ENCODE measurements at regions not wholly inside any gene's neighbourhood (a gene's known extent, or its start where the extent isn't known, plus 50 kb on each side); places are given as distances from the start of the nearest gene placed in this dataset.

DNA sequence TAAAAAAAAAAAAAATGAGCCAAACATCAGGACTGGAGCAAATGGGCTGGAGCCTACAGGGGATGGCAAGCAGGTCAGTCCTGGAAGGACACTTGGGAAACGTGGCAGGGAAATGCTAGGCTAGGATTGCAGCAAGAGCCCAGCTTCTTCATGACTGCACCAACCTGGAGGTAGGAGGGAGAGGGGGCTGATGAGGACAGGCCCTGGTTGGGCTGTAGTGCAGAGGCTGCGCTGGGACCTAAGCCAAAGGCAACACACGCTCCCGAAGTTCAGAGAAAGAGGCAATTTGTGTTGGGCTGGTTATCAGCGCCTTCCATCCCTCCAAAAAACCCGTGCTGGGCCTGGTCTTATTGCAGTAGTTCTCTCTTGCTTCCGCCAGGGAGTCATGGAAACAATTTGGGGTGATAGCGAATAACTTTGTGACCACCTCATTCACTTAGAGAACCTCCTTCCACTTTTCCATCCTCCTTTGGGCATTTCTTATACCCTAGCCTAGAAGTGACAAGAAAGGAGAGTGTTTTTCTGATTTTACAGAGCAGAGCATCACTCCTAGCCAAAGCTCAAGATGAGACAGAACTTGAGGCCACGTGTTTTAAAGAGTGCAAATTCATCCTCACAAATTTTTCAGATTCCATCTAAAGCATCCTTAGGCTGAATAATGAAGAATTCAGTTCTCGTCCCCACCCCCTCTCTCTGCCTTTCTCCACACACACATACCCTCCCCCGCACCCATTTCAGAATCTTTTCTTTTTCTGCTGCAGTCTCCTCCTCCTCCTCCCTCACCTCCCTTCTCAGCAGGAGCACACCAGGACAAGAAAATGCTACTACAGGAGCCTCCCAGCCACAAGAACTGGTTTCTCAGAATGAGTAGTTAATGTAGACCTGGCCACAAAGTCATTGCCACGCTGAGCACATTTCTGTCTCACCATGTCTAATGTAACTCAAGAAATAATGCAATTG, 61.3 kb upstream of the CALM2 start:
- peak overlapping the region; percentile 45 for H2AFZ ChIP-seq (replicated peaks; ENCODE audit: low read length, poor library complexity)
- peak overlapping the region; percentile 85 for H2BK120ac ChIP-seq (ENCODE audit: low read depth, low read length)
- H3K79me1 ChIP-seq (ENCODE audit: low read depth in 1 of 2, low read length in 2 of 2): 0 out of 4 replicates have a peak, but pooled peaks cover 0 to 6% of the 10 kb centered on the region in 2 experiments
- no peak for TF ChIP-seq BHLHE40 (IDR thresholded peaks at IDR 0.05; ENCODE audit: low read depth, low read length)
- no peak for TF ChIP-seq MAFK (IDR thresholded peaks at IDR 0.05; ENCODE audit: low read depth, low read length)
- TF ChIP-seq NFE2L2 (IDR thresholded peaks at IDR 0.05; ENCODE audit: low read depth, low read length): no peak
- no peak for TF ChIP-seq MAZ (IDR thresholded peaks at IDR 0.05; ENCODE audit: borderline replicate concordance, low read depth, low read length)
- TF ChIP-seq RFX5 (IDR thresholded peaks at IDR 0.05; ENCODE audit: low read depth, low read length): no peak
- no peak for TF ChIP-seq RAD21 (IDR thresholded peaks at IDR 0.05; ENCODE audit: low read length)
- TF ChIP-seq MXI1 (IDR thresholded peaks at IDR 0.05; ENCODE audit: borderline replicate concordance, low read depth, low read length): no peak
- TF ChIP-seq CHD1 (IDR thresholded peaks at IDR 0.05; ENCODE audit: low read depth, low read length): no peak
- no peak for TF ChIP-seq FOS (IDR thresholded peaks at IDR 0.05; ENCODE audit: low read depth, low read length)
- 92% methylated on average over 2 of the region's 12 CpGs; no CpG with 5 or more reads in 1 of the 2 experiments for whole genome bisulfite sequencing, 2 experiments (ENCODE audit: extremely low coverage in 2 of 2, insufficient read length in 1 of 2)
- peak overlapping the region; percentile 84 for H2AK5ac ChIP-seq (ENCODE audit: low read depth, low read length)
- no peak overlapping the region for H3K9ac ChIP-seq (ENCODE audit: low read depth, low read length)
- intact Hi-C loops (cut with micrococcal nuclease): no loop called here
- no peak overlapping the region for H2AK9ac ChIP-seq (replicated peaks; ENCODE audit: low read depth, low read length, poor library complexity)
- BruUV-seq (replicated peaks): no TSS peak
- no peaks in the 10 kb centered on the region for H4K20me1 ChIP-seq (ENCODE audit: insufficient read depth, low read length)
- H4K5ac ChIP-seq (ENCODE audit: low read depth, low read length): peak overlapping the region; percentile 12; the same call in 1 of the 2 replicates
- dilution Hi-C loops (cut with HindIII; ENCODE audit: low sequenced_read_pairs, unreplicated experiment): no loop called here
- no peaks in the 10 kb centered on the region for H3K9me3 ChIP-seq (ENCODE audit: control insufficient read depth, insufficient read depth, low read length)
- no peak overlapping the region for H2BK5ac ChIP-seq (ENCODE audit: low read depth, low read length, poor library complexity, severe bottlenecking)
- ATAC-seq (ENCODE audit: low read depth) (peak; percentile 60), DNase-seq (peak; percentile 47)
- H3K27me3 ChIP-seq (ENCODE audit: control insufficient read depth, insufficient read depth, low read length): no peaks in the 10 kb centered on the region
- H3K4me3 ChIP-seq (ENCODE audit: insufficient read depth, low read depth, low read length): no peak overlapping the region
- H3K23ac ChIP-seq (ENCODE audit: low read depth, low read length): peak overlapping the region; percentile 68; the same call in 1 of the 2 replicates
- 0 out of 2 replicates have a peak overlapping the region, but pooled peaks have one; percentile 9 for H3K27ac ChIP-seq (ENCODE audit: insufficient read depth, low read length)
- ChIA-PET CTCF (interaction anchor here (1.3 to 1.5 kb wide), 2 partner anchors 11 to 12 kb away, joined by 3 to 4 read pairs; no protein-coding TSS in a partner anchor), POLR2A (ENCODE audit: unreplicated experiment) (no interaction called here)
- peak overlapping the region; percentile 25 for H3K18ac ChIP-seq (ENCODE audit: low read depth, low read length)
- peak overlapping the region; percentile 87; the same call in 2 of the 3 replicates for H2BK15ac ChIP-seq (ENCODE audit: low read depth, low read length)
- H3K4me1 ChIP-seq (ENCODE audit: control insufficient read depth, insufficient read depth, low read length): peaks cover 16% of the 10 kb centered on the region
- peaks cover 14% of the 10 kb centered on the region; the same call in 1 of the 2 replicates for H3K9me1 ChIP-seq (ENCODE audit: insufficient read depth, low read length)
- no peak overlapping the region for H3K4me2 ChIP-seq (ENCODE audit: low read depth, low read length)
- H3K36me3 ChIP-seq (ENCODE audit: control insufficient read depth, insufficient read depth, low read length): no peaks in the 10 kb centered on the region
- H3K4ac ChIP-seq (ENCODE audit: low read depth, low read length): peak overlapping the region; percentile 81
- H4K8ac ChIP-seq (ENCODE audit: low read depth in 2 of 2, low read length in 2 of 2): peak overlapping the region; percentile 18 to 84; a peak in 3 of 4 replicates
- peak overlapping the region; percentile 85 for H4K91ac ChIP-seq (ENCODE audit: insufficient read depth, low read depth, low read length)
- no peak overlapping the region for H3K56ac ChIP-seq (ENCODE audit: extremely low read depth, insufficient read depth, low read length)
- peak overlapping the region; percentile 80 for H3K14ac ChIP-seq (replicated peaks; ENCODE audit: low read depth, low read length)
- H2BK20ac ChIP-seq (ENCODE audit: low read depth, low read length): peak overlapping the region; percentile 41
- in situ Hi-C loops (cut with MboI; ENCODE audit: low sequenced_read_pairs): no loop called here

Data from IMR-90 (cell line).